Stimulated activated CD8-positive, alpha-beta memory T cell treated with anti-CD3 and anti-CD28 coated beads, Interleukin-4, amount 100 ng/mL, for 48 hours (primary cell): ENCODE measurements at regions not wholly inside any gene's neighbourhood (a gene's known extent, or its start where the extent isn't known, plus 50 kb on each side); places are given as distances from the start of the nearest gene placed in this dataset.
"Not testable (repeated sequence)": the region's sequence is repeated elsewhere in the genome, so short reads cannot be mapped to it uniquely, and the experiment has no call there.

Source experiments
- DNase-seq: peaks from one replicate; pipeline ENCODE4 v3.0.0-alpha.2; 2020

DNA sequence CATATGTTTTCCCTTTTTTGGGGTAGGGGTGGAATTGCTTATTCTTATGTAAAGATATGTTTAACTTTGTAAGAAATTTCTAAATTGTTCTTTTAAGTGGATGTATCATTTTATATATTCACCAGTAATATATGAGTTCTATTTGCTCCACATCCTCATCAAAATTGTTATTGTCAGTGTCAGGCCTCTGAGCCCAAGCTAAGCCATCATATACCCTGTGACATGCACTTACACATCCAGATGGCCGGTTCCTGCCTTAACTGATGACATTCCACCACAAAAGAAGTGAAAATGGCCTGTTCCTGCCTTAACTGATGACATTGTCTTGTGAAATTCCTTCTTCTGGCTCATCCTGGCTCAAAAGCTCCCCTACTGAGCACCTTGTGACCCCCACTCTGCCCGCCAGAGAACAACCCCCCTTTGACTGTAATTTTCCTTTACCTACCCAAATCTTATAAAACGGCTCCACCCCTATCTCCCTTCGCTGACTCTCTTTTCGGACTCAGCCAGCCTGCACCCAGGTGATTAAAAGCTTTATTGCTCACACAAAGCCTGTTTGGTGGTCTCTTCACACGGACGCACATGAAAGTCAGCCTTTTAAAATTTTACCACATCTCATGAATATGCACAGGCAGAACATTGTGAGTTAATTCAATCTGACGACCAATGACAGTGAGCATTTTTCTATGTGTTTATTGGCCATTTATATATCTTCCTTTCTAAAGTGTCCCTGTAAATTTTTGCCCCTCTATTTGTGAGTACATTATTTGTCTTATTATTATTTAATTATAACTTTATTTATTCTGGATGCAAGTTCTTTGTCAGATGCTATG, 176.8 kb downstream of the CDC14C start:
- not testable (repeated sequence) for DNase-seq

DNA sequence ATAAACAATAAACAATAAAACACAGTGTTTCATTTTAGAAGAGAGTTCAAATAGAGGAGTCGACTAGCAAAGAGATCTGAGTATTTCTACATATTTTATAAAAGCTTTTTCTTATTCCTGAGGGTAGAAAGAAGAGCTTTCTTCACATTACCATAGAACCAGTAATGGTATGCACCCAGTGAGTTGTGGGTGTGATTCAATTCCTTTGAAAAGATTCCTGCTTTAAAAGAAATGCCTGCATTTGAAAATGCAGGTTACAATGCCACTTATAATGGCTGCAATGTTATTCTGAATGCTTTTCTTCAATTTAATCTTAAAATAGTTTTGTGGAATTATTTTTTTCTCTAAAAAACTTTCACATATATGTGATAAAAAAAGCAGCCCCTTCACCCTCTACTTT, 178.1 kb downstream of the CDC14C start:
- no peak for DNase-seq

DNA sequence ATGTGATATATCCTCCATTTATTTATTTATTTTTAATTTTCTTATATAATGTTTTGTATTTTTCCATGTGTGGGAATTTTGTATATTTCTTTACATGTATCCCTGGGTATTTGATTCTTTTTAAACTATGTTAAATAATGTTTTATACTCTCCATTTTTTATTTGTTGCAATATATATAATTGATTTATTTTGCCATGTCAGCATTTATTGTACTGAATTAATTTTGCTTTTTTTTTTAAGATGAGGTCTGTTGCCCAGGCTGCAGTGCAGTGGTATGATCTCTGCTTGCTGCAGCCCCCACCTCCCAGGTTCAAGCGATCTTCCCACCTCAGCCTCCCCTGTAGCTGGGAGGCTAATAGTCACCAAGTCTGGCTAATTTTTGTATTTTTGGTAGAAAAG, 187.4 kb downstream of the CDC14C start:
- no peak for DNase-seq

DNA sequence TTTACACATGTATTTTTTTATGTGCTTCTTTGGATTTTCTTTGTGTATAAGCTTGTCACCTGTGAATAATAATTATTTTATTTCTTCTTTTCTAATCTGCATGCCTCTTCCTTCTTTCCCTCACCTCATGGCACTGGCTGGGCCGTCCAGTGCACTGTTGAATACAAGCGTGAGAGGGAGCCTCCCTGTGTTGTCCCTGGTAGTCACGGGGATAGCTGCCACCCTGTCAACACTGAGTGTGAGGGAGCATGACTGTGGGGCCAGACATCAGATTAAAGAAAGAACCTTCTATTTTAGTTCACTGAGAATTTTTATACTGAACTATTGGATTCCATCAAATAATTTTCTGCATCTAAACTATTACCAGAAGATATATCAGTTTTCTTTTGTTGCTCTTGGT, 187.9 kb downstream of the CDC14C start:
- DNase-seq, result no peak

DNA sequence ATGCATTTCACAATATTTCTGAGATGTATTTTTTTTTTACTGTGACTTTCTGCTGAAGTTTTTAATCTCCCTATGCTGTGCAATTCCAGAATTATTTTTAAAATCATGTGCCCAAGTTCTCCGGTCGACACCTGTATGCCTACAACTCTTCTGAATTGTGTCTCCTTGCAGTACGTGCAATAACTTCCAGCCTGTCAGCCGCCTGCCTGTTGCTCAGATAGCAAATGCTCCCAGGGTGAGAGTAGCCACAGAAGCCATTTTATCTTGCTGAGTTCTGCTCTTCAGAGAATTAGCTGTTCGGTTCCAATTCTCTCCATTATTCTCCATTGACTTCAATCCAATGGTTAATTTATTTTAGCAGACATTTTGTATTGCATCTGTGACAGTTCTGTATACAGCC, 188.3 kb downstream of the CDC14C start:
- no peak for DNase-seq

DNA sequence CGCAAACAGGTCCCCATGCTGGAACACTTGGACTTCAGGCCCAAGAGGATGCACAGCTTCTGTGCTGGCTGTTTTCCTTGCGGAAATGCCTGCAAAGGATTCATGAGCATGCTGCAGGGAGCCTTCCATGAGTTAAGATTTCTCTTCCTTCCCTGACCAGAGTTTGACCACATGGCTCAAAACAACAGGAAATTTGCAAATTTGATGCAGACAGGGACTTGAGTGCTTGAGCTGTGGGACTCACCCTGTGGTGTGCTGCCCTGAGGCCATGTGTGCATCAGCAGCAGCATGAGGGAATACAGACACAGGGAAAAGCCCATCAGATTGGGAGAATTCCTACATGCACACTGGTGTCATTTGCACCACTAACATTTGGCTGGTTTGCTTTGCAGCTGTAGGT, 195.4 kb downstream of the CDC14C start:
- no peak for DNase-seq

DNA sequence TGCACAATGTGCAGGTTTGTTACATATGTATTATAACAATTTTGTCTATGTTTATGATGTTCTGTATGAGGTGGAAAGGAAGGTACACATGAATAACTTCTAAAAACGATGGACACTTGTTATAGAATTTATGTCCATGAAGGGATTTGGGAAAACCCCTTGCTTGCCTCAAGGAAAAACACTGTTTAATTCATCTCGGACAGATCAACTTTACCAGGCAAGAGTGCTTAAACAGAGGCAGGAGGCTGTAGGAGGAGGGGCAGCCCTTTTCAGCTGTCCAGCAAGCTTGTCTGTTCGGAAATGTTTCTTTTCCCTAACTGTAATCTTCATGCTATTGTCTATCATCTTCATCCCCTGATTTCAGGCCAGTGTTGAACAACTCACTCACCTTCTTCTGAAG, 200.9 kb downstream of the CDC14C start:
- no peak for DNase-seq

DNA sequence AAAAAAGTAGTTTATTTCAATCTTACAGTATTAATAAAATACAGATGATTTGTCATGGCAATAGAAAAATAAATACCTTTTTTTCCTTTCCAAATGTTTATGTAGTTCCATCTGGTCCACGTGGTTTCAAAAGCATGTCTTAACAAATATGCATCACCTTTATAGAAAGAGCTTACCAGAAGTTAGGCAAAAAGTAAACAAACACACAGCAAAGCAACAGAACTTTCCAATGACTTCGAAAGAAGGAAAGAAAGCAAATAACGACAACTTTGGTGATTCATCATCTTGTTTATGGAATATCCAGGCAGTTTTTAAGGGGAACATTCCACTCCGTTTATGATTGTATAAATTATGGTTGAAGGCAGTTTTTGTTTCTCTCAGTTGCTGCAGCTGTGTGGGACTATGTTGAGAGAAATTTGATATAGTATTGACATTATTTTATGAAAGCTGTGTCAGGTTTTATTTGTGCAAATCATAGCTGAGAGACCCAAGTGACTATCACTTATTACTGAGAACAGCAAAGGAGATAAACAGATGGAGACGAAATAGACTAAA, 203.1 kb downstream of the CDC14C start:
- DNase-seq, result no peak

DNA sequence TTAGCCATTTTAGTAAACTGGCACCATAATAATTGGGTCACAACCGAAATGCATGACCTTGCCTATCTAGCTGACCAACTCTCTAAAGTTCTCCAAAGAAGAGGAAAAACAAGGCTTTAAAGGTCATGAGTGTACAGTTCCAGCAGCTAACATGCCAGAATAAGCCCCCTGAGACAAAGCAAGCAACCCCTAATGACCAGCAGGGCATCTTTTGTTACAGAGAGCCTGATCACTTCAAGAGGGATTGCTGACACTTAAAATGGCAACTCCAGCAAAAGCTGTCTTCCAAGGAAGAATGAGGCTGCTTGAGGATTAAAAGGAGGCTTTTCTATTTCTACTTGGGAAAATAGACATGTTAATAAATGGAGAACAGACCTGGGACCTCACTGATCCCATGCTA, 213.6 kb downstream of the CDC14C start:
- no peak for DNase-seq

DNA sequence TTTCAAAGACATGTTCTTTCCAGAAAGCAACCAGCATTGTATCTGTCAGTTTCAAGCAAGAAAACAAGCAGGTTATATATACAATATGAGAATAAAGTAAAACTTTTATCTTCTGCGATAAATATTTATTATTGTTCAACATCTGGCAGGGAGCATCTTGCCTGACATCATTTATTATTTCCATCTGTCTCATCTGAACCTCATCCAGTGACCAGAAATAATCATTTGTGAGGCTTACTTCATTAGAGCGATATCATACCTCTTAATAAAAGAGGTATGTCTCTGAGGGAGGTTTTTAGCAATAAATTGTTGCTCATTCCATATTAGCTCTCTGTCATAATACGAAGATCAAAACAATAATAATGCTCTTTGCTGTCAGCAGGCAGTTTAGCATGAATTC, 226.1 kb downstream of the CDC14C start:
- DNase-seq, result no peak

DNA sequence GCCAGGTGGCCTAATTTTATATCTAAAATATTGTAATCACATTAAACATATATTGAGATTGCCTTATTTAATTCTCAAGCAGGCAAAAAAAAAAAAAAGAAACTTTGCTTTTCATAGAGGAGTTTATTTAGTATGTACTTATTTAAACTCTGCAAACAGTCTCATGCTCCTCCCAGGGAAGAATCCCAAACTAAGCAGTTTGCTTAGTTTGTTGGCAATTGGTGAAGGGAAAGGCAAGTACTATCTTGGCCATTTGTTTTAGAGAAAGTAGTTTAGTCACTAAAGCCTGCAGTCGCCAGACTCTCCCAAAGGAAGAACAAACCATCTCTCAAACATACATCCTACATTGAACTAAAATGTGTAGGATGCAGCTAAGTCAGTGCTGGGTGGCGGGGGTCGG, 226.8 kb downstream of the CDC14C start:
- no peak for DNase-seq

DNA sequence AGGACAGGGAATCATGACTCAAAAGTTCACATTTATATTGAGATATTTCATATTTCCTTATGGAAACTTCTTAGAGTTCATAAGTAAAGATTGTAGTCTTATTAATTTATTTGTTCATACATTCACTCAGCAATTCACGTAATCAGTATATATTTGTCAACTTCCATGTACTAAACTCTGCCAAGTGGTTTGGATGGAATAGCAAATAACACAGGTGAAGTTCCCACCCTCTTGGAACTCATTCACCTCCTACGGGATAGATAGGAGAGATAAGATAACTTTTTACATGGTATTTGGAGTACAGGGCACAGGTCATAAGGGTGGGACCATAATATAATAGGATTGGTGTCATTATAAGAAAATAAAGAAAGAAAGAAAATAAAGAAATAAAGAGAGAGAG, 234.0 kb downstream of the CDC14C start:
- DNase-seq, result no peak

DNA sequence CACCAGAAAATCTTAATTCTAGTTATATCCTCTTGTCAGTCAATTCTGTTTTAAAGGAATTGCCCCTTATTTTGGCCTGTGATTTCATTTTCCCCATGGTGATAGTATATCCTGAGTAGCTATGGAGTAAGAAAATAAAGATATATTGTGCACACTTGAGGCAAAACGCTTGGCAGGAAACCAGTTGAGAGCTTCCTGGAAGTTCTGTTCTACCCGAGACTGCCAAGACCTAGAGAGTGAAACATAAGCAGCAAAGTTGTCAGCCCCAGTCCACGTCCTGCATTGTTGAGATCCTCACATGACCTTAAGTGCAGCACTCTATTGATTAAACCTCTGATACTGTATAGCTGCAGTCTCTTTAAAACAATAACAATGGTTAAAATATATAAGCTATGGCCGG, 235.2 kb downstream of the CDC14C start:
- DNase-seq, result no peak

DNA sequence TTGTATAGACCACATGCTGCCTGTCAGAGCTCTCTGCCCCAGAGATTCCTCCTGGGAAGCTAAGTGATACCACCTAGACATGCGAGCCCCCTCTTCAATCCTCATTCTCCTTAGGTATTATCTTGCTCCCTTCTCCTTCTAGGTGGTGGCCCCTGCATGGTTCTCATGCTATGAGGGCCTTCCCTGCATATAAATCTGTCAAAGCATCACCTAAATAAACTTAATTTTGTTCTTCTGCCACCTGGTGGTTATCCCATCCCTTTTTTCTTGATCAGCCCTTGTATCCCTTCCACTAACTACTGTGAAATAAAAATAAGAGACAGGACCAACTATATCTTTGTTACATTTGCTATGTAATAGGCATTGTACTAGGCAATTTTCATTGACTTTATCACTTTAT, 242.1 kb downstream of the CDC14C start:
- DNase-seq, result no peak

DNA sequence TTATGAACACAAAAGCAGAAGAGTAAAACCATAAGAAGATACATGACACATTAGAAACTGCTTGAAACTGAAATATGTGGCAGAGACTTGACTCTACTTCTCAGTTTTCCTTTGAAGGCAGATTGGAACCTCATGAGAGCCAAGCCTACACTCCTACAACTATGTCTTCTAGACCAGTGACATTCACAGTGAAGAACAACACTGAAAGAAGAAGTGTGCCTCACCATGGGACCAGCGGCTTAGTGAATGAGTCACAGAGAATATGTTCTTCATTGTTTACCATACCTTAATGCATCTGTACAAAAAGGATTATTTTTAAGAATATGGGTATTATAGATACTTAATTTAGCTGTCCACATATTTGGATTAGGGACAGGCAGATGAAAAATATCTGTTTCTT, 248.3 kb downstream of the CDC14C start:
- DNase-seq, result no peak

DNA sequence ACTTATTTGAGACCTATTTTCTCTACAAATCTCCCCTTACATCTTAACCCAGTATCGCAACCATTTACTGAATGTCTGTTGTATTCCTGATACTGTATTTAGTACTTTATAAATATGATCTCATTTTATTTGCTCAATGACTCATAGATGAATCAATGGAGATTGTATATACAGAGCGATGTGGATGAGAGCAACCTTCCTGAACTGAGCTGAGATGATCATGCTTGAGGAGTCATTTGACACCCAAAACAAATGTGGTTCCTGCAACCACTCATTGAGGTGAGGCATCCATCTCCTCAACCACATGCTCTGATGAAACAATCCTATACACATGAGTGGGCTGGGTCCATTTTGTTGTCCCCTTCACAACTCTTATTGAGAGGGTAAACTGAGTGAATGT, 250.0 kb downstream of the CDC14C start:
- no peak for DNase-seq

DNA sequence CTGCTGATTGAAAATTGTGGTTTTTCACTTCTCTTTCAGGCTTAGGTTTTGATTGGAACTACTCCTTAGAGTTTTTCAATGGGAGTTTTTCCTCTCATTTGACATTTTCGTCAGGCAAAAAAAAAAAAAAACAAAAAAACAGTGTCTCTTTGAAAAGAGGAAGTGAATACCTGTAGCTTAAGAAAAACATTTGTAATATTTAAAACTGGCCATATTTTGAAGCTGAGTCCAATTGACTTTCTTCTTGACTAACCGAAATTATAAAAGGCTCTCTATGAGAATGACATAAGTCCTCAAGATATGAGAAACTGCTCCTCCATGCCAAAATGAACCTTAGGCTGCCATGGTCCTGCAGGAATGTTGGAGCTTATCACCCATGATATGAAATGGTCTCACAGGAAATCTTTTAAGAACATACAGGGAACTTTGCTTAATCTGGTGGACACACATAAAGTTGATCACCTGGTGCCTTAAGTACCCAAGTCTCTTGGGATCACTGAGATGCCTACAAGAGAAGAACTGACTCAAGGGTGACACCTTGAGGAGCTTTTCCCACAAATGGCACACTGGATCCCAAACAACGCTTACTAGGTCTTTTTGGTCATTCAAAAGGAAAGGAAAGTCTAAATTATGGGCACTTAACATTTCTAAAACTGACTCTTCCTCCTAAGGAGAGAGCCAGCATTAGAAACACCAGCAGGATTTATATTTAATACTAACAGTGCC, 263.4 kb downstream of the CDC14C start:
- no peak for DNase-seq

DNA sequence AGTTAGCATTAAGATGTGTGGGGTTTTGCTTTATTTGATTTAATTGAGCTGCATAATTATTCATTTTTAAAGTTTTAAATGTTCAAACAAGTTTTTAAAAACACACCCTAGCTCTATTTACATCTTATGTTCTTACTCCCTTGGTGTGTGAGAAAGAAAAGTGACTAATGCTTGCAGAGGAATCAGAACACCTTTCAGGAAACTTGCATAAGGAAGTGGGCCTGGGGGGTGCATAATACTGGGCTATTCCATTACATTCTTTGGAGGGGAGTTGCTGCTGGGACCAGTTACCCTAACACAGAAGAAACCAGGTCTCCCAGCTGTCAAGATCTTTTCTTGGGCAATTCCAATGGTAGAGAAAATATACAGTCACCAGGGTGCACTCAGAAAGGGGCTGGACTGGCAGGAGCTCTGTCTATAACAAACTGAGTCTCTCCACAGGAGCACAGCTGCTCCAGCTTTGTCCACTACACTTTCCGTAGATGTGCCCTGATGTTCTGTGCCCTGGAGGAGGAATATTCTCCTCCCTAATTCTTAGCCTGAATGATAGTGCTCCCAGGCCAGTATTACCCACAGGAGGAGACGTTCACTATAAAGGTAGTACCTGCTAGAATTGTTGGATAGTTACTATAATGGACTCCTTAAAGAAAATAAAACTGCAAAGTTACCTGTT, 304.2 kb downstream of the CDC14C start:
- no peak for DNase-seq

DNA sequence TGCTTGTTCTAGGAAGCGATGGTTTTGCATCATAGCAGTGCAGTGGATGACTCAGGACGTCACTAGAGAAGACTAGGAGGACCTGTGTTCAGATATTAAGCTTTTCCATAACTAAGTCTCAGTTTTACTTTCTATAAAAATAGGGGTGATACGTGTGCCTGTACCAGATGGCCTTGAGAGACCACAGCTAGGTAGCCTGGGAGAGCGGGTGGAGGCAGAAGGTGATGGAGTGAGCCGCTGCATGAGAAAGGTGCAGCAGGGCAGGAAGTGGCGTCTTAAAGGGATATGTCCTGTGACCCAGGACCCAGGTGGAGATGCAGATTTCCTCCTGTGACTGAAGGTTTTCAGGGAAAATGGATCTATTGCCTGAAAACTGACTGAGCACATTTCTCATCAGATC, 304.9 kb downstream of the CDC14C start:
- no peak for DNase-seq

DNA sequence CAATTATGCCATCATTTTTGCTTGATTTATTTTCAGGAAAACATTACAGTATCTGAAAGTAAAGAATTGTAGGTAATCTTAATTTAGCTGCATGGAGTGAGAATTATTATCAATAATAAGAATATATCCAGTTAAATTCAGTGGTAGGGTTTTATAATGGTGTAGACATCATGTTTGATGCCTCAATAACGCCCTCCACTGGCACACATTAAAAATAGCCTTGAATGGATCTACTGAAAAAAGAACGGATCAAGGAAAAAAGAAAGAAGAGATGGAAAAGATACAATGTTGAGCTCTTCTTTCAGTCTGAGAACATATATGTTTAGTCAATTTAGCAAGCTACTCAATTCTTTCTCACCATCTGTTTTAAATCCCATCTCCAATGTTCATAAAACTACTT, 319.2 kb downstream of the CDC14C start:
- no peak for DNase-seq

DNA sequence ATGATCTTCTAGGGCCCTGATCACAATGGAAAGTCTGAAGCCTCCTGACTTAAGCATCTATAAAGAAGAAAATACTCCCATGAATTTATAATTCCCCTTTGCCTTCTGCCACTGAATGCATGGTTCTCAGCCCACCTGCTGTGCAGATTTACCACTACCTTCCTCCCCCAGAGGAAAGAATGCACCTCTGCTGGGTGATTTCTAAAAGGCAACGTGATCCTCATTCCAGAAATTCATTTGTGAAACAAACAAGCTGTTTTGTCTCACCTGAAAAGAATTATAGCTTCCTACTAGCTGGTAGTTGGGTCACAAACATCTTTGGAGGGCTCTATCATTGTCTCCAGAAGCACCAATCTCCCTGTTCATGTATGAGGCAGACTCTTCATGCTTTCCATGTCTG, 320.2 kb downstream of the CDC14C start:
- no peak for DNase-seq

DNA sequence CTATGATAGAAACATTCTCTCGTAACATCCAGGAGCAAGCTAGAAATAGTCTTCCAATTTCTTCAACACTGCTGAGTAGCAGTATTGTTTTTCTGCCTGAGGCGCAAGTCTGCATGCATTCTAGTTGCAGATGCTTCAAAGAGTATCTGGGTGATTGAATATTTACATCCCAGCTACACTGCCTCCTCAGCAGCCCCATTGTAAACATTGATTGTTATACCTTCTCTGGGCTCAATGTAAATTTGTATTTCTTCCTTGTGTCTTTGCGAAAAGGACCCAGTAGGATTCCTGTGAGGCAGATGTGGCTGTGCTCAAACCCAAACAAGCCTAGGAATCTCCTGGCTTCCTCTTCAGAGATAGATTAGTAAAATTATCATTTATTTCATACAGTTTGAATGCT, 320.7 kb downstream of the CDC14C start:
- DNase-seq, result no peak

DNA sequence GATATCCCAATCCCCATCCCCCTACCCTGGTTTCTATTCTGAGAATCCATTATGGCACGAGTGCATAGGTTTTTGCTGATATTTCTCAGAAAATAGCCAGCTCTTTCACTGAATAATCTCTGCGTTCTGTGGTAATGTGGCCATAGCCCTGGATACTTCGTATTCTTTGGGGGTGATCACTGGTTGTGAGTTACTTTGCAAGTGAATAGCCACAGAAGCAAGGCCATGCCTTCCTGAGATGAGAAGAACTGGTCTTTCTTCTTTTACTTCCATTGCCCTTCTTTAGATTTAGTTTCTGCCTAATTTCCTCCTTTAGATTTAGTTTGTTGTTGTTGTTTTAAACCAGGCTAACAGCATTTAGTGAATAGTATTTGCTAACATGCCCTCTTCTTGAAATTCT, 323.4 kb downstream of the CDC14C start:
- no peak for DNase-seq

DNA sequence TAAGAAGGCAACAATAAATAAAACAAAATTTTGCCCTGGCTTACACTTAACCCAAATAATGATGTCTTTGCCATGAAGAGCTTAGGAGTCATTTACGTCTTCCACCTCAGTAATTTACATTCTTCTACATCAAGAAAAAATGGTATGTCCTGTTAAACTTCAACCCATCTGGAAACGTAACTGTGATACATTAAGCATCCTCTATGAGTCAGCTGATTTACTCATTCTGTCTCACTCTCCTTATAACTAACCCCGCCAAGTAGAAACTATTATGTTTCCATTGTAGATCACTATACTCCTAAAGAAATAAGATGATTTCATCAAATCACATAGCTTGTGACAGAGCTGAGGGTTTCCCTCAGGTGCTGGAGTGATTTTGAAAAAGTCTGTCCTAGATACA, 330.7 kb downstream of the CDC14C start:
- no peak for DNase-seq
